Activated CD8-positive, alpha-beta T cell treated with anti-CD3 and anti-CD28 coated beads for 36 hours (primary cell): ENCODE measurements at regions not wholly inside any gene's neighbourhood (a gene's known extent, or its start where the extent isn't known, plus 50 kb on each side); places are given as distances from the start of the nearest gene placed in this dataset.

Experiments used
- ATAC-seq: fragments of 200-7000 bp; cut with Tn5 transposase; one replicate; pipeline ENCODE4 v1.10.0; 2021; ENCODE audit warnings: mild to moderate bottlenecking, moderate library complexity
- CTCF ChIA-PET: fragments of 350-600 bp; sonication (Branson Sonifier 250); formaldehyde crosslinking; loops from one replicate; lab custom pipeline; 2021; ENCODE audit warnings: antibody characterized with exemption; lab: Charles Lee
- POLR2A ChIA-PET: fragments of 350-600 bp; sonication (Branson Sonifier 250); formaldehyde crosslinking; loops from one replicate; lab custom pipeline; 2021; ENCODE audit warnings: antibody characterized with exemption; lab: Charles Lee
- DNase-seq: peaks from one replicate; pipeline ENCODE4 v3.0.0-alpha.2; 2020
- H3K27ac Mint-ChIP-seq: one replicate; pipeline ENCODE4 v1.8.0; 2021; ENCODE audit warnings: mild to moderate bottlenecking, mixed read lengths
- H3K27me3 Mint-ChIP-seq: one replicate; pipeline ENCODE4 v1.8.0; 2021; ENCODE audit warnings: mixed read lengths
- H3K36me3 Mint-ChIP-seq: one replicate; pipeline ENCODE4 v1.8.0; 2021; ENCODE audit warnings: low read depth, mixed read lengths
- H3K4me1 Mint-ChIP-seq: one replicate; pipeline ENCODE4 v1.8.0; 2021; ENCODE audit warnings: low read depth, mixed read lengths
- H3K4me3 Mint-ChIP-seq: one replicate; pipeline ENCODE4 v1.8.0; 2021; ENCODE audit warnings: mild to moderate bottlenecking, moderate library complexity, mixed read lengths
- H3K9me3 Mint-ChIP-seq: one replicate; pipeline ENCODE4 v1.8.0; 2021; ENCODE audit warnings: mixed read lengths
- CTCF ChIP-seq: fragments of 200-600 bp; IDR thresholded peaks from one replicate; pipeline ENCODE4 v1.8.0; 2022; ENCODE audit warnings: antibody characterized with exemption, mild to moderate bottlenecking
- intact Hi-C: fragments of 100-400 bp; cut with micrococcal nuclease; formaldehyde crosslinking; loops from one replicate; pipeline ENCODE4 v1.10.0; 2022

- ATAC-seq = no peak
- no peak for DNase-seq
- Mint-ChIP-seq H3K4me1 (no peaks in the 10 kb centered on the region), H3K9me3 (no peaks in the 10 kb centered on the region), H3K36me3 (no peaks in the 10 kb centered on the region), H3K27me3 (peaks cover 13% of the 10 kb centered on the region), H3K27ac (no peak overlapping the region), H3K4me3 (no peak overlapping the region)
- POLR2A ChIA-PET = no interaction called here
- CTCF ChIA-PET = interaction anchor here (1.1 to 3.4 kb wide), 4 partner anchors 65 to 143 kb away, joined by 3 to 24 read pairs (median 3); no protein-coding TSS in a partner anchor
- no peak for TF ChIP-seq CTCF
- intact Hi-C loops = loop anchor here (5.0 kb wide), 1 partner anchor 100 kb away; no protein-coding TSS in a partner anchor
Measured at GRCh38 chr6:169932491-169932890, 181.1 kb downstream of the ERMARD start.

GRCh38 chr6:169931261-169931660 lies 179.8 kb downstream of the ERMARD start:
- ChIA-PET POLR2A (no interaction called here), CTCF (interaction anchor here (0.7 to 3.4 kb wide), 3 partner anchors 64 to 142 kb away, joined by 3 to 24 read pairs (median 3); no protein-coding TSS in a partner anchor)
- Mint-ChIP-seq H3K4me3 (no peak overlapping the region), H3K4me1 (no peaks in the 10 kb centered on the region), H3K27me3 (peaks cover 13% of the 10 kb centered on the region), H3K9me3 (no peaks in the 10 kb centered on the region), H3K36me3 (no peaks in the 10 kb centered on the region), H3K27ac (no peak overlapping the region)
- DNase-seq (no peak), ATAC-seq (no peak)
- intact Hi-C loops = loop anchor here (5.0 kb wide), 1 partner anchor 99 kb away; no protein-coding TSS in a partner anchor
- TF ChIP-seq CTCF = no peak

GRCh38 chr6:169930799-169931198 lies 179.4 kb downstream of the ERMARD start:
- no peaks in the 10 kb centered on the region for H3K4me1 Mint-ChIP-seq
- CTCF ChIA-PET = interaction anchor here (0.7 to 3.4 kb wide), 2 partner anchors 99 to 141 kb away, joined by 3 to 24 read pairs; no protein-coding TSS in a partner anchor
- no peaks in the 10 kb centered on the region for H3K9me3 Mint-ChIP-seq

GRCh38 chr6:169927711-169928110 lies 176.3 kb downstream of the ERMARD start:
- no peak overlapping the region for H3K4me3 Mint-ChIP-seq
- DNase-seq = no peak
- intact Hi-C loops = no loop called here
- ChIA-PET CTCF (interaction anchor here (2.6 kb wide), 1 partner anchor 96 kb away, joined by 14 read pairs; no protein-coding TSS in a partner anchor), POLR2A (no interaction called here)
- H3K4me1 Mint-ChIP-seq = no peaks in the 10 kb centered on the region
- H3K27me3 Mint-ChIP-seq = peaks cover 15% of the 10 kb centered on the region
- ATAC-seq = no peak
- H3K36me3 Mint-ChIP-seq = no peaks in the 10 kb centered on the region
- H3K27ac Mint-ChIP-seq = no peak overlapping the region
- H3K9me3 Mint-ChIP-seq = no peaks in the 10 kb centered on the region
- no peak for TF ChIP-seq CTCF

More at GRCh38 chr6:169930799-169931198, 179.4 kb downstream of the ERMARD start:
- POLR2A ChIA-PET = no interaction called here
- H3K27ac Mint-ChIP-seq = no peak overlapping the region
- ATAC-seq = peak; percentile 49
- no peaks in the 10 kb centered on the region for H3K36me3 Mint-ChIP-seq
- peak; percentile 46 for DNase-seq
- intact Hi-C loops = loop anchor here (5.0 kb wide), 1 partner anchor 98 kb away; no protein-coding TSS in a partner anchor
- peaks cover 14% of the 10 kb centered on the region for H3K27me3 Mint-ChIP-seq
- peak; percentile 23 for TF ChIP-seq CTCF
- no peak overlapping the region for H3K4me3 Mint-ChIP-seq

- Mint-ChIP-seq H3K27me3 (peaks cover 15% of the 10 kb centered on the region), H3K9me3 (no peaks in the 10 kb centered on the region), H3K36me3 (no peaks in the 10 kb centered on the region), H3K4me3 (no peak overlapping the region), H3K27ac (no peak overlapping the region), H3K4me1 (peaks cover 3% of the 10 kb centered on the region)
- ChIA-PET POLR2A (interaction anchor here (0.8 kb wide), 1 partner anchor 22 kb away, joined by 3 read pairs; no protein-coding TSS in a partner anchor), CTCF (interaction anchor here (2.6 kb wide), 1 partner anchor 95 kb away, joined by 14 read pairs; no protein-coding TSS in a partner anchor)
- DNase-seq (no peak), ATAC-seq (no peak)
- intact Hi-C loops = no loop called here
- TF ChIP-seq CTCF = no peak
Measured at GRCh38 chr6:169926617-169927417, 175.4 kb downstream of the ERMARD start.
